SH-SY5Y (cell line): ENCODE measurements at regions not wholly inside any gene's neighbourhood (a gene's known extent, or its start where the extent isn't known, plus 50 kb on each side); places are given as distances from the start of the nearest gene placed in this dataset.

ENCODE experiments used
- GATA2 ChIP-seq: IDR thresholded peaks from 2 replicates; pipeline ENCODE4 v1.6.1; 2011; ENCODE audit warnings: mild to moderate bottlenecking, low read depth, low read length
- GATA3 ChIP-seq: IDR thresholded peaks from 2 replicates; pipeline ENCODE4 v1.6.1; 2011; ENCODE audit warnings: low read depth, mild to moderate bottlenecking, low read length, moderate library complexity

DNA sequence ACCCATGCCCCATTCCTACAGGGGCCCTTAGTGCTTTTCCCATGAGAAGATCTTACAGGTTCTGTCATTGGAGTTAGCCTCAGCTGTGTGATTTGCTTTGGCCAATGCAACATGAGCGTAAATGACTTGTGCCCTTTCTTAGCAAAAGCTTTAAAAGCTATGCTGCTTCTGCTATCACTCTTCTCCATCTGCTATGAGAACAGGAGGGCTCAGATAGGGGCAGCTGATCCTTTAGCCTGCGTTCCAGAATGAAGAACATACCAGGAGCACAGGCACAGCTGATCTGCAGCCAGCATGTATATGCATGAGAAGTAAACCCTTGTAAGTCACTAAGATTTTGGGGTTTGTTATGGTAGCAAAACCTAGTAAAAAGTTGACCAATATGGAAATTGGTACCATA is 218.2 kb downstream of the SH2D4B start:
- TF ChIP-seq GATA2, result no peak
- no peak for TF ChIP-seq GATA3
